Mesothelial cell of epicardium (in vitro differentiated cells): ENCODE measurements at regions not wholly inside any gene's neighbourhood (a gene's known extent, or its start where the extent isn't known, plus 50 kb on each side); places are given as distances from the start of the nearest gene placed in this dataset.

Experiments used
- DNase-seq, 2 experiments: peaks; one replicate each; pipeline ENCODE4 v3.0.0; 2021; ENCODE audit warnings: low spot score in 2 of 2; ENCODE audit not compliant: unreplicated experiment in 2 of 2
- H3K27ac Mint-ChIP-seq: 2 replicates; pipeline ENCODE4 v1.8.0; 2021; ENCODE audit warnings: mixed read lengths
- H3K27me3 Mint-ChIP-seq: 2 replicates; pipeline ENCODE4 v1.8.0; 2021; ENCODE audit warnings: low read depth, mixed read lengths
- H3K36me3 Mint-ChIP-seq: 2 replicates; pipeline ENCODE4 v1.8.0; 2021; ENCODE audit warnings: mixed read lengths
- H3K4me1 Mint-ChIP-seq: 2 replicates; pipeline ENCODE4 v1.8.0; 2021; ENCODE audit warnings: mixed read lengths
- H3K4me3 Mint-ChIP-seq: 2 replicates; pipeline ENCODE4 v1.8.0; 2021; ENCODE audit warnings: mild to moderate bottlenecking, moderate library complexity, mixed read lengths
- H3K9me3 Mint-ChIP-seq: 2 replicates; pipeline ENCODE4 v1.8.0; 2021; ENCODE audit warnings: mixed read lengths
- TF ChIP-seq, protein P1 (sequence below): fragments of 200-600 bp; sonication (generic); IDR thresholded peaks from one replicate; pipeline ENCODE4 v1.5.0; 2021; ENCODE audit warnings: antibody characterized with exemption; ENCODE audit not compliant: unreplicated experiment

- Mint-ChIP-seq H3K36me3 (no peaks in the 10 kb centered on the region), H3K4me3 (no peak overlapping the region), H3K9me3 (no peaks in the 10 kb centered on the region), H3K4me1 (no peaks in the 10 kb centered on the region), H3K27me3 (peaks cover 2% of the 10 kb centered on the region), H3K27ac (no peak overlapping the region)
- DNase-seq: no peak
- TF ChIP-seq, protein P1, sequence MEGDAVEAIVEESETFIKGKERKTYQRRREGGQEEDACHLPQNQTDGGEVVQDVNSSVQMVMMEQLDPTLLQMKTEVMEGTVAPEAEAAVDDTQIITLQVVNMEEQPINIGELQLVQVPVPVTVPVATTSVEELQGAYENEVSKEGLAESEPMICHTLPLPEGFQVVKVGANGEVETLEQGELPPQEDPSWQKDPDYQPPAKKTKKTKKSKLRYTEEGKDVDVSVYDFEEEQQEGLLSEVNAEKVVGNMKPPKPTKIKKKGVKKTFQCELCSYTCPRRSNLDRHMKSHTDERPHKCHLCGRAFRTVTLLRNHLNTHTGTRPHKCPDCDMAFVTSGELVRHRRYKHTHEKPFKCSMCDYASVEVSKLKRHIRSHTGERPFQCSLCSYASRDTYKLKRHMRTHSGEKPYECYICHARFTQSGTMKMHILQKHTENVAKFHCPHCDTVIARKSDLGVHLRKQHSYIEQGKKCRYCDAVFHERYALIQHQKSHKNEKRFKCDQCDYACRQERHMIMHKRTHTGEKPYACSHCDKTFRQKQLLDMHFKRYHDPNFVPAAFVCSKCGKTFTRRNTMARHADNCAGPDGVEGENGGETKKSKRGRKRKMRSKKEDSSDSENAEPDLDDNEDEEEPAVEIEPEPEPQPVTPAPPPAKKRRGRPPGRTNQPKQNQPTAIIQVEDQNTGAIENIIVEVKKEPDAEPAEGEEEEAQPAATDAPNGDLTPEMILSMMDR: no peak
Measured at GRCh38 chr4:14225688-14226207, 598.2 kb upstream of the BOD1L1 start.

DNA sequence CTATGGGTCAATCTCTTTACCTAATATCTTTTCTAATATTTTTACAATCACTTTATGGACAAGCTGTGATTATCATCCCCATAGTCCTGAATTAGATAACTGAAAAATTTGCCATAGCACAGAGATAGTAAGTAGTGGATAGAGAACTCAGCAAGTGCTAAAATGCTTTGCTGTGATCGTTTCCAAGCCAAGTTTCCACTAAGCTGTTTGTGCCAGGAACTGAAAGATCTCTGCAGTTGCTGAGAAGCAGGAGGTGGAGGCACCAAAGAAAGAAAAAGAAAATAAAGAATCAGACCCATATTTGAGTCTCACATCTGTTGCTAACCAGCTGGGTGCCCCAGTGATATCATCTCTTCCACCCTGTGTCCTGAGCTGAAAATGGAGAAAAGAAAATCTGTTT, 605.6 kb upstream of the BOD1L1 start:
- no peak for DNase-seq
- Mint-ChIP-seq H3K27ac (no peak overlapping the region), H3K36me3 (no peaks in the 10 kb centered on the region), H3K9me3 (no peaks in the 10 kb centered on the region), H3K4me1 (no peaks in the 10 kb centered on the region), H3K27me3 (peaks cover 10% of the 10 kb centered on the region), H3K4me3 (no peak overlapping the region)
- TF ChIP-seq, protein P1: no peak

DNA sequence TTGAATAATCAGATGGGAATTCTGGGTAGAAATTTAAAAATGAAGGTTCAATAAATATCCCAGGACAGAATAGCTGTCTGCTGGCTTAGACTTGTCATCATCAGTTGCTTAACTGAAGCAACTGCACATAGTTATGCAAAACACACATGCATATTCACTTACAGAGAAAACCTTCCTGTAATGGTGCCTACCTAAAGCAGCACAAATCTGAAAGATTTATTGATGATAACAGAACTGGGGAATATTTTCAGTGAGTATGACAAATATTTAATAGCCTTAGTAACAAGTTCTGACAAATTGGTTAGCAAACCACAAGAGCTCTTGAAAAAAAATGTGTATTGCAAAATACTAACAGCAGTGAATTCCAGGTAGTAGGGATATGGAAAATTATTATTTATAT, 606.8 kb upstream of the BOD1L1 start:
- TF ChIP-seq, protein P1: no peak
- H3K36me3 Mint-ChIP-seq: no peaks in the 10 kb centered on the region
- H3K27me3 Mint-ChIP-seq: peaks cover 9% of the 10 kb centered on the region
- H3K4me1 Mint-ChIP-seq: no peaks in the 10 kb centered on the region
- DNase-seq: no peak
- H3K9me3 Mint-ChIP-seq: no peaks in the 10 kb centered on the region
- H3K4me3 Mint-ChIP-seq: no peak overlapping the region
- H3K27ac Mint-ChIP-seq: no peak overlapping the region

GRCh38 chr4:14236359-14236758, 608.8 kb upstream of the BOD1L1 start:
- peaks cover 7% of the 10 kb centered on the region for H3K9me3 Mint-ChIP-seq
- no peak overlapping the region for H3K27ac Mint-ChIP-seq
- TF ChIP-seq, protein P1: no peak
- DNase-seq: no peak
- no peaks in the 10 kb centered on the region for H3K4me1 Mint-ChIP-seq
- H3K27me3 Mint-ChIP-seq: peaks cover 9% of the 10 kb centered on the region
- H3K36me3 Mint-ChIP-seq: no peaks in the 10 kb centered on the region
- H3K4me3 Mint-ChIP-seq: no peak overlapping the region

DNA sequence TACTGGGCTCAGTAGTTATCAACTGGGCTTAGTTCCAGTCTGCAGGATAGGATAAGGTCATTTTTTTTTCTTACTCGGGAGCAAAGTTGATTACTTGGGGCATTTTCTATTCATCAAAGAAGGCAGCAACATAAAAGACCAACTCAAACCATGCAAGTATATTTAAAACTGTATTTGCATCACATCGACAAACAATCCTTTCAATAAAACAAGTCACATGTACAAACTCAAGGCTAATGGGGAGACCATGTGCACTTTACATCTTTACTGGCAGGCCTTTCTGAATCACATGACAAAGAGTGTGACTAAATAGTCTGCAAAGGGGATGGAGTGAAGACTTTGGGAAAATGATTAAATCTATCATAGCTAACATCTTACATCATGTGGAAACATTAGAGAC, 610.4 kb upstream of the BOD1L1 start:
- no peaks in the 10 kb centered on the region for H3K36me3 Mint-ChIP-seq
- H3K4me3 Mint-ChIP-seq: no peak overlapping the region
- TF ChIP-seq, protein P1: no peak
- no peak for DNase-seq
- H3K27me3 Mint-ChIP-seq: peaks cover 9% of the 10 kb centered on the region
- H3K27ac Mint-ChIP-seq: no peak overlapping the region
- no peaks in the 10 kb centered on the region for H3K4me1 Mint-ChIP-seq
- peaks cover 7% of the 10 kb centered on the region for H3K9me3 Mint-ChIP-seq

- H3K36me3 Mint-ChIP-seq: no peaks in the 10 kb centered on the region
- peaks cover 7% of the 10 kb centered on the region for H3K9me3 Mint-ChIP-seq
- no peak overlapping the region for H3K27ac Mint-ChIP-seq
- H3K4me1 Mint-ChIP-seq: no peaks in the 10 kb centered on the region
- peaks cover 3% of the 10 kb centered on the region for H3K27me3 Mint-ChIP-seq
- no peak overlapping the region for H3K4me3 Mint-ChIP-seq
- TF ChIP-seq, protein P1: no peak
- DNase-seq: no peak
Measured at GRCh38 chr4:14241574-14241973, 614.0 kb upstream of the BOD1L1 start.
